NT2/D1 (cell line): ENCODE measurements at regions not wholly inside any gene's neighbourhood (a gene's known extent, or its start where the extent isn't known, plus 50 kb on each side); places are given as distances from the start of the nearest gene placed in this dataset.
"Not testable (repeated sequence)": the region's sequence is repeated elsewhere in the genome, so short reads cannot be mapped to it uniquely, and the experiment has no call there.

Source experiments
- SUZ12 ChIP-seq: IDR thresholded peaks from 2 replicates; pipeline ENCODE4 v1.6.1; 2011; ENCODE audit not compliant: insufficient read length, insufficient read depth; ENCODE audit errors: extremely low read depth
- ZNF274 ChIP-seq: IDR thresholded peaks from 2 replicates; pipeline ENCODE4 v1.6.1; 2011; ENCODE audit warnings: mild to moderate bottlenecking, low read depth, low read length

- TF ChIP-seq SUZ12, ZNF274: not testable (repeated sequence)
These were observed 241.8 kb downstream of the LIPI start for GRCh38 chr21:13969002-13969401.
